ENCODE measurements at regions not wholly inside any gene's neighbourhood (a gene's known extent, or its start where the extent isn't known, plus 50 kb on each side); places are given as distances from the start of the nearest gene placed in this dataset.

DNA sequence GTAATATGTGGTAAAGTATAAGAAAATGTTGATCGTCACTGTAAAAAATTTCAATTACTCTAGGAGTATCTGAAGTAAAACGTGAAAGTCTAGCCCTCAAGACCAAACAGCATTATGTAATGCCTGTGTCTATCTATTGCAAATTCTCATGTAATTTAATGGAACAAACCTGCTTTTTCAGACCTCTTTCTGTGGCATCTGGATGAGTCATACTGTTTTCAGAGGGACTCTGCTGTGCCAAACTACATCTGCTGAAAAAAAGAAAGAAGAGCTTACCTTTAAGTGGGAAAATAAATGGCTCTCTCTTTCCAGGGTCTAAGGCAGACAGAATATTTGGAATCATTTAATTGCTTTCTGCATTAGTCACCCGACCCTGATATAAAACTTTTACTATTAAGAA lies 89.8 kb upstream of the ARMCX2 start:
- no peaks in the 10 kb centered on the region for H4K20me1 ChIP-seq (ENCODE audit: low read length)
- POLR2A ChIA-PET (ENCODE audit: unreplicated experiment): no interaction called here
- no TSS peak for BruUV-seq (replicated peaks)
- no peak for ATAC-seq
- H3K4me2 ChIP-seq (ENCODE audit: low read length): no peak overlapping the region
- H3K9ac ChIP-seq (ENCODE audit: low read length): no peak overlapping the region
- peak; percentile 2 for DNase-seq
- H2AFZ ChIP-seq (ENCODE audit: low read length): no peak overlapping the region
- no peak overlapping the region for H3K4me3 ChIP-seq (ENCODE audit: low read length)
- no peaks in the 10 kb centered on the region for H3F3A ChIP-seq (ENCODE audit: low read length, unreplicated experiment)
- TF ChIP-seq EZH2 (IDR thresholded peaks at IDR 0.05; ENCODE audit: low read length, unreplicated experiment) (no peak), EZH2phosphoT487 (IDR thresholded peaks at IDR 0.05; ENCODE audit: borderline replicate concordance, low read length) (no peak), CTCF (conservative IDR thresholded peaks at IDR 0.05; ENCODE audit: low read depth, low read length) (no peak)
- CTCF ChIA-PET: no interaction called here
- intact Hi-C loops (cut with micrococcal nuclease): no loop called here
- H3K36me3 ChIP-seq (ENCODE audit: low read depth, low read length): no peaks in the 10 kb centered on the region
- no peak overlapping the region for H3K27ac ChIP-seq (ENCODE audit: low read length)
- no peaks in the 10 kb centered on the region for H3K9me2 ChIP-seq (replicated peaks; ENCODE audit: low read length)
- H3K9me3 ChIP-seq (ENCODE audit: low read length): no peaks in the 10 kb centered on the region
- no peaks in the 10 kb centered on the region for H3K27me3 ChIP-seq (ENCODE audit: low read length)
- H3K4me1 ChIP-seq (ENCODE audit: insufficient read depth, low read length): no peaks in the 10 kb centered on the region
- H3K79me2 ChIP-seq (ENCODE audit: low read length): no peaks in the 10 kb centered on the region

GRCh38 chrX:101745046-101745445 lies 85.4 kb upstream of the ARMCX2 start:
- no peak overlapping the region for H2AFZ ChIP-seq (ENCODE audit: low read length)
- BruUV-seq (replicated peaks): no TSS peak
- CTCF ChIA-PET: no interaction called here

DNA sequence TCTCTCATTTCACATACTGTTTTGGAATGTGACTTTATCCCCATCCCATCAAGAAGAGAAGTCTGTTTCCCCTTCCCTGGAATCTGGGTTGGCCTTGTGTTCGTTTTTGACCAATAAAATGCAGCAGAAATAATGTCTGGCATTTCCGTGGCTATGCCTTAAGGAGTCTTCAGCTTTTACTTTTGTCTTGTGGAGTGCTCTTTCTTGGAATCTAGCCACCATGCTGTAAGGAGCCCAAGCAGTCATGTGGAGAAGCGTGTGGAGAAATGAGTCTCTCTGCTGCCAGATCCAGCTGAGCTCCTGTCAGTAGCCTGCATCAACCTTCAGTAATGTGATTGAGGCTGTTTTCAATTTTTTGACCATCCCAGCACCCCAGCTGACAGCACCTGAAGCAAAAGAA lies 84.4 kb upstream of the ARMCX2 start:
- ATAC-seq (no peak), DNase-seq (no peak)
- POLR2A ChIA-PET (ENCODE audit: unreplicated experiment): no interaction called here
- Histone ChIP-seq H3K9me2 (replicated peaks; ENCODE audit: low read length) (no peaks in the 10 kb centered on the region), H3K36me3 (ENCODE audit: low read depth, low read length) (no peaks in the 10 kb centered on the region), H3K27me3 (ENCODE audit: low read length) (no peaks in the 10 kb centered on the region), H3K4me2 (ENCODE audit: low read length) (no peak overlapping the region), H3K9ac (ENCODE audit: low read length) (no peak overlapping the region), H3F3A (ENCODE audit: low read length, unreplicated experiment) (no peaks in the 10 kb centered on the region), H2AFZ (ENCODE audit: low read length) (no peak overlapping the region), H3K27ac (ENCODE audit: low read length) (no peak overlapping the region), H3K4me3 (ENCODE audit: low read length) (no peak overlapping the region), H3K9me3 (ENCODE audit: low read length) (no peaks in the 10 kb centered on the region), H4K20me1 (ENCODE audit: low read length) (no peaks in the 10 kb centered on the region), H3K4me1 (ENCODE audit: insufficient read depth, low read length) (no peaks in the 10 kb centered on the region), H3K79me2 (ENCODE audit: low read length) (no peaks in the 10 kb centered on the region)
- intact Hi-C loops (cut with micrococcal nuclease): no loop called here
- TF ChIP-seq EZH2phosphoT487 (IDR thresholded peaks at IDR 0.05; ENCODE audit: borderline replicate concordance, low read length) (no peak), EZH2 (IDR thresholded peaks at IDR 0.05; ENCODE audit: low read length, unreplicated experiment) (no peak), CTCF (conservative IDR thresholded peaks at IDR 0.05; ENCODE audit: low read depth, low read length) (no peak)
- CTCF ChIA-PET: no interaction called here
- no TSS peak for BruUV-seq (replicated peaks)

More at GRCh38 chrX:101745046-101745445, 85.4 kb upstream of the ARMCX2 start:
- intact Hi-C loops (cut with micrococcal nuclease): no loop called here
- no peaks in the 10 kb centered on the region for H4K20me1 ChIP-seq (ENCODE audit: low read length)
- no peaks in the 10 kb centered on the region for H3K9me2 ChIP-seq (replicated peaks; ENCODE audit: low read length)
- TF ChIP-seq CTCF (conservative IDR thresholded peaks at IDR 0.05; ENCODE audit: low read depth, low read length) (no peak), EZH2phosphoT487 (IDR thresholded peaks at IDR 0.05; ENCODE audit: borderline replicate concordance, low read length) (no peak), EZH2 (IDR thresholded peaks at IDR 0.05; ENCODE audit: low read length, unreplicated experiment) (no peak)
- H3K4me3 ChIP-seq (ENCODE audit: low read length): no peak overlapping the region
- H3K4me2 ChIP-seq (ENCODE audit: low read length): no peak overlapping the region
- no peaks in the 10 kb centered on the region for H3K79me2 ChIP-seq (ENCODE audit: low read length)
- no peak for ATAC-seq
- no peaks in the 10 kb centered on the region for H3K9me3 ChIP-seq (ENCODE audit: low read length)
- no peaks in the 10 kb centered on the region for H3K4me1 ChIP-seq (ENCODE audit: insufficient read depth, low read length)
- no peak overlapping the region for H3K27ac ChIP-seq (ENCODE audit: low read length)
- H3K9ac ChIP-seq (ENCODE audit: low read length): no peak overlapping the region
- no peaks in the 10 kb centered on the region for H3K36me3 ChIP-seq (ENCODE audit: low read depth, low read length)
- POLR2A ChIA-PET (ENCODE audit: unreplicated experiment): no interaction called here
- H3F3A ChIP-seq (ENCODE audit: low read length, unreplicated experiment): no peaks in the 10 kb centered on the region
- H3K27me3 ChIP-seq (ENCODE audit: low read length): no peaks in the 10 kb centered on the region
- no peak for DNase-seq

Data from PC-3 (cell line).